Astrocyte of the spinal cord (primary cell): ENCODE measurements at regions not wholly inside any gene's neighbourhood (a gene's known extent, or its start where the extent isn't known, plus 50 kb on each side); places are given as distances from the start of the nearest gene placed in this dataset.
A peak's percentile ranks its signal among the peaks of the same experiment; 100 is the strongest.

Experiments used
- DNase-seq: peaks from one replicate; pipeline ENCODE4 v3.0.0; 2011; ENCODE audit warnings: low read depth, low spot score
- H3K4me3 ChIP-seq: 2 replicates; pipeline ENCODE4 v1.5.1; 2011; ENCODE audit warnings: low read depth, mild to moderate bottlenecking, low read length, moderate library complexity
- in situ Hi-C: cut with HindIII; loops from 2 replicates; pipeline ENCODE4 v1.10.0; 2017; ENCODE audit warnings: low sequenced_read_pairs
- TF ChIP-seq, protein P1 (sequence below): IDR thresholded peaks from 2 replicates; pipeline ENCODE4 v1.5.1; 2012; ENCODE audit warnings: low read depth, mild to moderate bottlenecking, low read length, inconsistent platforms

DNA sequence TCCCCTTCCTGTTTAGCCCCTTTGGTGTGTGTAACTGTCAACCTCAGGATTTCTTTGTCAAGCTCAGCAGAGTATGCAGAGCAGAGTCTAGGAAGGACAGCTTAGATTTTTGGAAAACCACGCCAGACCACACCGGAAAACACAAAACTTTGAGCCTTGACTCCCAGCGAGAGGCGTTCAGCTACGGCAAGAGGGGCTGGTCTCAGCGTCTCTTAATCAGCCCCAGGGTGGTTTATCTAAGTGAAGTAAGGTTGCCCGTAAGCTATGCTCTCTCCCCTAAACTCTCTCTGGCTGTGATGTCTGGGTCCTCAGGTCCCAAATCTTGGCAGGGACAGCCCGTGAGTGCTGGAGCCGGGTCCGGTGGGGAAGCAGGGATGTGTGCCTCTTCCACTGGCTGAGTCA, 230.9 kb downstream of the KLF6 start:
- DNase-seq: no peak
- in situ Hi-C loops: no loop called here
- TF ChIP-seq, protein P1, sequence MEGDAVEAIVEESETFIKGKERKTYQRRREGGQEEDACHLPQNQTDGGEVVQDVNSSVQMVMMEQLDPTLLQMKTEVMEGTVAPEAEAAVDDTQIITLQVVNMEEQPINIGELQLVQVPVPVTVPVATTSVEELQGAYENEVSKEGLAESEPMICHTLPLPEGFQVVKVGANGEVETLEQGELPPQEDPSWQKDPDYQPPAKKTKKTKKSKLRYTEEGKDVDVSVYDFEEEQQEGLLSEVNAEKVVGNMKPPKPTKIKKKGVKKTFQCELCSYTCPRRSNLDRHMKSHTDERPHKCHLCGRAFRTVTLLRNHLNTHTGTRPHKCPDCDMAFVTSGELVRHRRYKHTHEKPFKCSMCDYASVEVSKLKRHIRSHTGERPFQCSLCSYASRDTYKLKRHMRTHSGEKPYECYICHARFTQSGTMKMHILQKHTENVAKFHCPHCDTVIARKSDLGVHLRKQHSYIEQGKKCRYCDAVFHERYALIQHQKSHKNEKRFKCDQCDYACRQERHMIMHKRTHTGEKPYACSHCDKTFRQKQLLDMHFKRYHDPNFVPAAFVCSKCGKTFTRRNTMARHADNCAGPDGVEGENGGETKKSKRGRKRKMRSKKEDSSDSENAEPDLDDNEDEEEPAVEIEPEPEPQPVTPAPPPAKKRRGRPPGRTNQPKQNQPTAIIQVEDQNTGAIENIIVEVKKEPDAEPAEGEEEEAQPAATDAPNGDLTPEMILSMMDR: no peak
- no peak overlapping the region for H3K4me3 ChIP-seq

DNA sequence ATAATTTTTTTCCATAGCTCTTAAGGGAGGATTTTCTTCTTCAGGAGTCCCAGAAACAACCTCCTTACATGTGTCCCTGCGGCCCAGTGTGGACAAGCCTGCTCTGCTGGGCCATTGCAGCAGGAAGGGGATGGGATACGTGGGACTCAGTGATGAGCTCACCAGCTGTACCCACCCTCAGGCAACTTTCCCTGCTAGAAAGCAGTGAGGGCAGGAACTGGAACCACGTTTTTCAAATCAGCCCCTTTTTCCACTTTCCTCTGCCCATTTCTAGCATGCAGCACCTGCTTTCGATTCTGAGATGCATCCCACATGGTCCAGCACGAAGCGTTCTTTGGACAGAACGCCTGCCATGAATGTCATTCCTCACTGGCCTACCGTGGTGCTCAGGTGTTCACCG, 232.7 kb downstream of the KLF6 start:
- in situ Hi-C loops: no loop called here
- DNase-seq: no peak
- no peak overlapping the region for H3K4me3 ChIP-seq
- TF ChIP-seq, protein P1: no peak

DNA sequence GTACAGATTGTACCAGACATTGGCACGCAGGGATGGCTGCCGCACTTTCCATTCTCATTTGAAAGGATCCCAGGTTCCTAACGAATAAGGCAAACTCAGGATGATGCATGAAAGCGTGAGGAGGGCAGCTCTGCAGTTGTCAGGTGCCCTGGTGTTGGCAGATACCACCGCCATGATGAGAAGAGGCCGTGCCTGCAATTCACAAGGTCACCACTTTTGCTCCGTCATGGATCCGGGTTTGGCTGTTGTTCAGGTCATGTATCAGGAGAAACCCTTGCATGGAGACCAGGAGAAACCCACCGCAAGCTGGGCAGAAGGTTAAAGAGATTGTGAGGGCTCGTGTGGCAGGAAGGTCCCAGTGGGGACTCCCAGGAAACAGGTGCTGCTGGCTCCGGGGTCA, 233.2 kb downstream of the KLF6 start:
- TF ChIP-seq, protein P1: no peak
- no peak for DNase-seq
- no peak overlapping the region for H3K4me3 ChIP-seq
- in situ Hi-C loops: no loop called here

DNA sequence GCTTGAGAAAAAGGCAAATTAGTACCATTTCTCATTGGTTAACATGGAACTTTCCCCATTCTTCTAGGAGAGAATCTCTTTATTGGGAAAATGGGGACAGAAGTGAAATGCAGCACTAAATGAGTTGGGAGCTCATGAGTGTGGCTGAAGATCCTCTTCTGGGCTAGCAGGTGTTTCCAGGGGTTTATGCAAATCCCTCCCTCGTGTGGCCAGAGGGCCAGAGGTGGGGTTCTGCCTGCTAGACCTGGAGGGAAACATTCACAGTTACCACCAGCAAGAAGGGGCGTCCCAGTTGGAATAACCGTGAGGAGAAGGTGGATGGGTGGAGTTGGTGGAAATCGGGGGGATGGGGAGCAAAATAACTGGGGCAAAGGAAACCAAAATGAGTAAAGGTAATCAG, 235.9 kb downstream of the KLF6 start:
- in situ Hi-C loops: no loop called here
- no peak for DNase-seq
- no peak overlapping the region for H3K4me3 ChIP-seq
- TF ChIP-seq, protein P1: no peak

DNA sequence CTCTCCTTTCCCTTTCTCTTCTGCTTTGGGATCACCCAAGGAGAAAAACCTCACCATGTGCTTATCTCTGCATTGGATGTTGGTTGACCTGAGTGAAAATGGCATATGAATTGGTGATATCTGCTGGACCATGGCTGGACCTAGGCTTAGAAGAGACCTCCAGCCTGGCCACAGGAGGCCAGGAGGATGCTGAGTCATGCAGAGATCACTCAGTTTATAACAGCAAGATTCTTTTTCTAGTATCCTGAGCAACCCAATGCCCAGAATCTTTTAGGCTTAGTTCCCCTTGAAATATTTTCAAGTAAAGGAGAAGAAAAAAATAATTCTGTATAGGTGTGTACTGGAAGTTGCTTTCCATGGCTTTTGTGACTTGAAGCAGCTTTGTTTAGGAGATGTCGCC, 236.3 kb downstream of the KLF6 start:
- H3K4me3 ChIP-seq: no peak overlapping the region
- TF ChIP-seq, protein P1: no peak
- DNase-seq: peak; percentile 53
- in situ Hi-C loops: no loop called here

DNA sequence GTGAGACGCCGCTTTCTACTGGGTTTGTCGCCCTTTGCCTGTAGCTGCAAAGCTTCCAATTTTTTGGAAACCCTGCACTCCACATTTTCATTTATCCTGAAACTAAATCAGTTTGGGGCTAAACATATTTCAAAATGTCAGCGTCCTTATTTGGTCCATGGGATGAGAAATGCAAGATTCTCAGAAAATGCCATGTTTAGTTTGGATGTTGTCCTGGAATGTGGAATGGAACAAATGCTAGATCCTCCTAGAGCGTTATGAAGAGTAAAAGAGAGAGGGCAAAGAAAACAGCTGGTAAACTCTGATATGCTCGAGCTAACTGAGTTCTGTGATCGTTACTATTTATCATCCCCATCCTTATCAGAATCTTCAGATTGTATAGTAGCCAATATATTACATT, 236.9 kb downstream of the KLF6 start:
- in situ Hi-C loops: no loop called here
- TF ChIP-seq, protein P1: no peak
- peak; percentile 37 for DNase-seq
- no peak overlapping the region for H3K4me3 ChIP-seq

DNA sequence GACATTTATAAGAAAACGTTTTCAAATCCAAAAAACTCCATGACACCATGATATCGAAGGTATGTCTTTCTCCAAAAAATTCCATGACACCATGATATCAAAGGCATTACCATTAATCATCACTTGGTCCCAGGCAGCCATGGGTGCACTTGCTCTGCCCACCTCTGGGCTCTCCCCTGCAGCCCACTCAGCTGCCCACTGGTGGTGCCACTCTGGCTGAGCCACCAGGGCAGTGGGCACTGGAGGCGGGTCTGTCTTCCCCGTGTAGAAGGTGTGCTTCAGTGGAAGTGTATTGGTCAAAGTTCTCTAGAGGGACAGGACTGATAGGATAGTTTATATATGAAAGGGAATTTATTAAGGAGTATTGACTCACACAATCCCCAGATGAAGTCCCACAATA, 240.4 kb downstream of the KLF6 start:
- TF ChIP-seq, protein P1: no peak
- no peak overlapping the region for H3K4me3 ChIP-seq
- in situ Hi-C loops: no loop called here
- no peak for DNase-seq
